ENCODE measurements at regions not wholly inside any gene's neighbourhood (a gene's known extent, or its start where the extent isn't known, plus 50 kb on each side); places are given as distances from the start of the nearest gene placed in this dataset.

GRCh38 chr4:72843466-72843865 is 226.1 kb downstream of the COX18 start:
- ChIA-PET POLR2A (no interaction called here), CTCF (interaction anchor here (0.7 kb wide), 1 partner anchor 1026 kb away, joined by 4 read pairs; no protein-coding TSS in a partner anchor)
- ATAC-seq (no peak), DNase-seq (ENCODE audit: low spot score) (no peak)
- H3K4me3 Mint-ChIP-seq: no peak overlapping the region
- H3K36me3 Mint-ChIP-seq: peaks cover 25% of the 10 kb centered on the region
- H3K9me3 Mint-ChIP-seq: peaks cover 40% of the 10 kb centered on the region
- TF ChIP-seq SOX15 (CRISPR knock-in tag; IDR thresholded peaks at IDR 0.05): no peak
- TF ChIP-seq ZBTB21 (CRISPR knock-in tag; IDR thresholded peaks at IDR 0.05; ENCODE audit: borderline replicate concordance): no peak
- TF ChIP-seq CBFB (CRISPR knock-in tag; IDR thresholded peaks at IDR 0.05; ENCODE audit: low read depth): no peak
- TF ChIP-seq, protein P1, sequence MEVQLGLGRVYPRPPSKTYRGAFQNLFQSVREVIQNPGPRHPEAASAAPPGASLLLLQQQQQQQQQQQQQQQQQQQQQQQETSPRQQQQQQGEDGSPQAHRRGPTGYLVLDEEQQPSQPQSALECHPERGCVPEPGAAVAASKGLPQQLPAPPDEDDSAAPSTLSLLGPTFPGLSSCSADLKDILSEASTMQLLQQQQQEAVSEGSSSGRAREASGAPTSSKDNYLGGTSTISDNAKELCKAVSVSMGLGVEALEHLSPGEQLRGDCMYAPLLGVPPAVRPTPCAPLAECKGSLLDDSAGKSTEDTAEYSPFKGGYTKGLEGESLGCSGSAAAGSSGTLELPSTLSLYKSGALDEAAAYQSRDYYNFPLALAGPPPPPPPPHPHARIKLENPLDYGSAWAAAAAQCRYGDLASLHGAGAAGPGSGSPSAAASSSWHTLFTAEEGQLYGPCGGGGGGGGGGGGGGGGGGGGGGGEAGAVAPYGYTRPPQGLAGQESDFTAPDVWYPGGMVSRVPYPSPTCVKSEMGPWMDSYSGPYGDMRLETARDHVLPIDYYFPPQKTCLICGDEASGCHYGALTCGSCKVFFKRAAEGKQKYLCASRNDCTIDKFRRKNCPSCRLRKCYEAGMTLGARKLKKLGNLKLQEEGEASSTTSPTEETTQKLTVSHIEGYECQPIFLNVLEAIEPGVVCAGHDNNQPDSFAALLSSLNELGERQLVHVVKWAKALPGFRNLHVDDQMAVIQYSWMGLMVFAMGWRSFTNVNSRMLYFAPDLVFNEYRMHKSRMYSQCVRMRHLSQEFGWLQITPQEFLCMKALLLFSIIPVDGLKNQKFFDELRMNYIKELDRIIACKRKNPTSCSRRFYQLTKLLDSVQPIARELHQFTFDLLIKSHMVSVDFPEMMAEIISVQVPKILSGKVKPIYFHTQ (CRISPR knock-in tag; IDR thresholded peaks at IDR 0.05): no peak
- TF ChIP-seq CREM (CRISPR knock-in tag; IDR thresholded peaks at IDR 0.05): no peak
- TF ChIP-seq EMX1 (CRISPR knock-in tag; IDR thresholded peaks at IDR 0.05): no peak
- TF ChIP-seq NFE2L1 (CRISPR knock-in tag; IDR thresholded peaks at IDR 0.05): no peak
- TF ChIP-seq IRF2 (CRISPR knock-in tag; IDR thresholded peaks at IDR 0.05; ENCODE audit: borderline replicate concordance, low read depth): no peak
- no peak for TF ChIP-seq PREB (CRISPR knock-in tag; IDR thresholded peaks at IDR 0.05; ENCODE audit: borderline replicate concordance)
- peaks cover 18% of the 10 kb centered on the region for H3K4me1 Mint-ChIP-seq
- no peaks in the 10 kb centered on the region for H3K27me3 Mint-ChIP-seq (ENCODE audit: low read depth)
- no peak overlapping the region for H3K27ac Mint-ChIP-seq

GRCh38 chr4:72842323-72842722 is 227.2 kb downstream of the COX18 start:
- H3K9me3 Mint-ChIP-seq: peaks cover 37% of the 10 kb centered on the region
- H3K36me3 Mint-ChIP-seq: peaks cover 17% of the 10 kb centered on the region
- no peak for DNase-seq (ENCODE audit: low spot score)
- ChIA-PET CTCF (no interaction called here), POLR2A (no interaction called here)
- H3K27ac Mint-ChIP-seq: no peak overlapping the region
- peaks cover 18% of the 10 kb centered on the region for H3K4me1 Mint-ChIP-seq
- no peaks in the 10 kb centered on the region for H3K27me3 Mint-ChIP-seq (ENCODE audit: low read depth)
- H3K4me3 Mint-ChIP-seq: no peak overlapping the region
- no peak for ATAC-seq
- TF ChIP-seq PRRX2 (CRISPR knock-in tag; IDR thresholded peaks at IDR 0.05): no peak
- TF ChIP-seq ZNF423 (CRISPR knock-in tag; IDR thresholded peaks at IDR 0.05): no peak
- no peak for TF ChIP-seq ZNF232 (CRISPR knock-in tag; IDR thresholded peaks at IDR 0.05)
- TF ChIP-seq ZNF281 (CRISPR knock-in tag; IDR thresholded peaks at IDR 0.05): no peak
- TF ChIP-seq GABPB1 (CRISPR knock-in tag; IDR thresholded peaks at IDR 0.05): no peak
- no peak for TF ChIP-seq ZBTB21 (CRISPR knock-in tag; IDR thresholded peaks at IDR 0.05; ENCODE audit: borderline replicate concordance)
- no peak for TF ChIP-seq MXD4 (CRISPR knock-in tag; IDR thresholded peaks at IDR 0.05; ENCODE audit: borderline replicate concordance)
- no peak for TF ChIP-seq MAX (CRISPR knock-in tag; IDR thresholded peaks at IDR 0.05)
- no peak for TF ChIP-seq ARID4B (CRISPR knock-in tag; IDR thresholded peaks at IDR 0.05; ENCODE audit: borderline replicate concordance)
- TF ChIP-seq, protein P2, sequence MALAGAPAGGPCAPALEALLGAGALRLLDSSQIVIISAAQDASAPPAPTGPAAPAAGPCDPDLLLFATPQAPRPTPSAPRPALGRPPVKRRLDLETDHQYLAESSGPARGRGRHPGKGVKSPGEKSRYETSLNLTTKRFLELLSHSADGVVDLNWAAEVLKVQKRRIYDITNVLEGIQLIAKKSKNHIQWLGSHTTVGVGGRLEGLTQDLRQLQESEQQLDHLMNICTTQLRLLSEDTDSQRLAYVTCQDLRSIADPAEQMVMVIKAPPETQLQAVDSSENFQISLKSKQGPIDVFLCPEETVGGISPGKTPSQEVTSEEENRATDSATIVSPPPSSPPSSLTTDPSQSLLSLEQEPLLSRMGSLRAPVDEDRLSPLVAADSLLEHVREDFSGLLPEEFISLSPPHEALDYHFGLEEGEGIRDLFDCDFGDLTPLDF (CRISPR knock-in tag; IDR thresholded peaks at IDR 0.05): no peak
- no peak for TF ChIP-seq AFF4 (CRISPR knock-in tag; IDR thresholded peaks at IDR 0.05; ENCODE audit: borderline replicate concordance)

Measured in WTC11 (cell line).